ENCODE measurements at regions not wholly inside any gene's neighbourhood (a gene's known extent, or its start where the extent isn't known, plus 50 kb on each side); places are given as distances from the start of the nearest gene placed in this dataset.

DNA sequence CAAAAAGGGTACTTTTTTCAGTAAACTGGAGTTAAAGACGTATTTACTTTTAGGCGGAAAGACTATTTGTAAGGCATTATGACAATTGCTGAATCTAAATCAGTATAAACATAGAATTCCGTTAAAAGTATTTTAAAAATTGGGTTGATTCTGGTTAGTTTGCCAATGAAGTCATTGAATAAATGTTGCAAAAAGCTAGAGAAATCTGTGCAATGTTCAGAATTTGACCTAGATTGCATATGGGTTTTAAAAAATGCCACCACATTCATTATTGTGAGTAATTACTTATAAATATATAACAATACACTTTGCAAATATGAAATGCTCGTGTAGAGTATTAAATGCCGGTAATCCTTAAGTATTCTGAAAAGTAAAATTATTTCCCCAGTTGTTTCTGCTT is 116.5 kb upstream of the EEF1E1 start:
- DNase-seq: no peak

DNA sequence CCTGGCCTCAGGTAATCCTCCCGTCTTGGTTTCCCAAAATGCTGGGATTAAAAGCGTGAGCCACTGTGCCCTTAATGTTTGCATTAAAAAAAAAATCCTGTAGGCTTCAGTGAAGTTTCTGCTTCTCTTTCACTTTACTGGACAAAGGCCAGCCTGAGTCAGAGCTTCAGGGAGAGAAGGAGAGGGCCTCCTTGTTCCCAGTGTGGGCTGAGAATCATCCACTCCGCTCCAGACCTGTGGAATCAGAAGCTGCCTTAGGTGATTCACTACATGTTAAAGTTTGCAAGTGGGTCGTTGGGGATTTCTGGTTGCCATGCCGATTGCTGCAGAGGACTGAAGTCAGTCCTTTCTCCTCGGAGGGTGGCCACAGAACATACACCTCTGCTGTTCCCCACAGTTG is 113.3 kb upstream of the EEF1E1 start:
- DNase-seq: no peak

DNA sequence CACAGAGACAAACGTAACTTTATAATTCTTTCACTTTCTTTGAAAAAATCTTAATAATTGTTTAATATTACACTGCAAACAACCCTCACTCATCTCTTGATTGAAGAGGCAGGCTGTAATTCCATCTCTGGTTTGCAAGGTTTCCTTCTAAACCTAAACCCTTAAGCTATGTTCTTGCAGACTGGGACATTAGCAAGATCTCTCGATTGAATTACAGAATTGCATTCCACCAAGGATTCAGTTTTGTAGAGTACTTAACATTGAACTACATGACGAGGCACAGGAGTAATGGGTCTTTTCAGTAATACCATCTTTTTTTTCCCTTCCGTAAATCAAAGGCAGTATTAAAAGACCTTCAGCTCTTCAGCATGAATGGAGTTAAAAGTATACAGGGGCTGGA is 111.6 kb upstream of the EEF1E1 start:
- DNase-seq: no peak

DNA sequence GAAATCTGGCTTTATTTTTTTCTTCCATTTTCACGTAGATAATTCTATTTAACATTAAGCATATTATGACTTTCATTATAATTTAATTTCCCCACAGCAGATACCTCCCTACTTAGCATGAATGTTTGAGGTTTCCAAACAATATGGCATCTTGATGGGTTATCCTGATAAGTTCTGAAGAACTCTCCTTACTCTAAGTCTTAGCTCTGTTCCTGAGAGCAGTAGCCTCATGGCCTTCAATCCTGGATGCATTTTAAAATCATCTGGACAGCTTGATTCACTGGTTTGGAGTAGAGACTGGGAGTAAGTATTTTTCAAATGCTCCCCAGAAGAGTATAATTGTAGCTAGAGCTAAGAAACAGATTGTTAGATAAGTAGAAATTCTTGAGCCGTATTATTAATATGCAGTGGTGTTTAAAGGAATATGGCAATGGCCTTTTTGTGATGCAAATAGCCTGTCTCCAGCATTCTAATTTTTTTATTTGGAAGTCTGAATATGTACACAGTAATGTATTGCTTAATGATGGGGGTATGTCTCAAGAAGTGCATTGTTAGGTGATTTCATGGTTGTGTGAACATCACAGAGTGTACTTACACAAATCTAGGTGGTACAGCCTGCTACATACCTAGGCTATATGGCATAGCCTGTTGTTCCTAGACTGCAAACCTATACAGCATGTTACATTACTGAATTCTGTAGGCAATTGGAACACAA is 110.5 kb upstream of the EEF1E1 start:
- no peak for DNase-seq

DNA sequence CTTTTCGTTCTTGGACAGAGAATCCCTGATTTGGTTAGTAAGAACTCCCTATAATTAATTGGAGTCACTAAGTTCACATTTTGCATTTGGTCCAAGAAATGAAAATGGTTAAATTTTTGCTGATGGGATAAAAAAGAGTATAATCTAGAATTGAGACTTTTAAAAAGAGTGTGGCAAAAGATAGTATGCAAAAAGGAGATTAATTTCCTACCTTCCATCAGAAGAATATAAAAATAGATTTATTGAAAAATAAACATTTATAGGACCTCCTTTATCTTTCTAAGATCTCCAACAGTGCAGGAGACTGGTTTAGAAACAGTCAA is 105.5 kb upstream of the EEF1E1 start:
- DNase-seq: no peak

DNA sequence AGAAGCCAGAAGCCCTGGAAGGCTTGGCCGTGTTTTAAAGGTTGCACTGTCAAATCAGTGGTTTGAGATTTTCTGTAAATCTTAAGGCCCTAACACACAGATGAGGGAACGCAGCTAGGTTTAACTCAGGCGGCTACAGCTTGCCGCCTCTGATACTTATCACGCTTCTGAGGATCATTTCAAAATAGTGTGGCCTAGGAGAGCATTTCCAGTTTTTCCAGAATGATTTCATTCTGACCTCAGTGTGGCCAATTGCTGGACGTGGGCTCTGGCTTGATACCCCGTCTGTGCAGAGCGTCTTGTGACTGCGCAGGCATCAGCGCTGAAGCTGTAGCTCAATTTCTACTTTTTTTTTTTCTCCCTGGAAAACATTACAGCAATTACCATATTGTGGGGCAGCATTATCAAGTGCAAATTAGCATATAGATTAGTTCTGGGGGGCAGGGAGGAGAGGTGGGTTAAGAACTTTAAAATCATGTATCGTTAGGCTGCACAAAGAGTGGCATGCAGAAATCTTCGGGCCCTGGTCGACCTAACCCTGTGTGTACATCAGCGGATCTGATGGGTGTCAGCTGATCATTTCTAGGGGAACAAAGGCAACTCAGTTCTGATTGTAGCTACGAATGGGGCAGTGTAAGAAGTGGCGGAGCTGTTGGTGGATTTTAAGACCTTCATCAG is 105.0 kb upstream of the EEF1E1 start:
- no peak for DNase-seq

DNA sequence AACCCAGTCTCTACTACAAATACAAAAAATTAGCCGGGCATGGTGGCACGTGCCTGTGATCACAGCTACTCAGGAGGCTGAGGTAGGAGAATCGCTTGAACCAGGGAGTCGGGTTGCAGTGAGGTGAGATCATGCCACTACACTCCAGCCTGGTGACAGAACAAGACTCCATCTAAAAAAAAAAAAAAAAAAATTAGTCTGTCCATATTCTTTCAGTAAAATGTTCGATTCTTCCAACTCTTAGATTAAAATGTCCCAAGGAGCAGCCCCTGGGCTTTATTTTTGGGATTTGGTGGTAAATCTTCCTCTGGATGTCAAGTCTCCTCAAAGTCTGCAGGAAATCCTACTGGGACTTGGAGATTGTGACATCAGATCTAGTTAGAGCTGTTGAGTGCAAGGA is 101.0 kb upstream of the EEF1E1 start:
- no peak for DNase-seq

DNA sequence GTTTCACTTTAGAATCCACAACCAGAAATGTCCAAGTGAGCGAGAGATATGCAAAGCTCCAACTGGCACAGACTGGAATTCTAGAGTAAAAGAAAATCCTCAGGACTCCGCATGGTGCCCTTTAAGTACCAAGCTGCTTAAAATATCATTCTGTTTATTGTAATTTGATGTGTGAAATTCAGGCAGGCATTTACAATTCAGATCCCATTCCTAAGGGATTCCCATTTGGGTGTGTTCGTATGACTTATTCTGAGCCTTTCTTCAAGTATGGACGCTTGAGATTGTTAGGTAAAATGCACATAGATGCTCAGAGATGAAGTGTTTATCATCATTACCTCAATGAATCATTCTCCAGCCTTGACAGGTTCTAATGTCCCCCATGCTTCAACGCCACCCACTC is 99.3 kb upstream of the EEF1E1 start:
- no peak for DNase-seq

DNA sequence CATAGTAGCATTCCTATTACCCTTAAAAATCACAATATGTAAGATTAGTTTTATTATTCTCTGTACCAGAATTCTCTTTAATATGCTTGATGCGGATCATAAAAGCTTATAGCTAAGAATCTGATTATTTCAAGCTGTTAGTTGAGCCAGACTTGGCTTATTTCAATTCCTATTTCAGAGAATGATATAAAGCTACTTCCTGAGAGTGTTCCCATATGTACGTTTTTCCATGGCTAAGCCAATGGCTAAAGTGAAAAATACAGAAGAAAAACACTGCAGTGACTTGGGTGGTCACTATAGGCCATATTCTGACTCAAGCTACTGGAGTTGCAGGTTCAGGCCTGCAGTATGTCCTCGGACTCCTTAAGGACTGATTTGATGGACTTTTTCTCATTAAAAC is 97.9 kb upstream of the EEF1E1 start:
- no peak for DNase-seq

DNA sequence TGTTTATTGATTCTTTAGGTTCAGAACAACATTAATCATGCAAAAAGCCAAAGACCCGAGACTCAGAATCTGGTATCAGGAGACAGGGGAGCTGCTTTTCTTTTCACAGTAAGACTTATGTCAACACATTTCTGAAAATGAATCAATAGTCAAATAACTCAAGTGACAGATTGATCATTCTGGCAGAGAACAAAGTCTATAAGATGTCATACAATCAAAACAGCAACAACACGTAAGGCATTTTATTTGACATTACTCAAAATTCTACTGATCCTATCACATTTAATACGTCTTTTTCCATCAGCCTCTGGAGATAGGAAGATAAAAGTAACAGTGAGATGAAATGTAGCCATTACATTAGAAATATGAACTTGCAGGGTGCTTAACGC is 93.4 kb upstream of the EEF1E1 start:
- no peak for DNase-seq

DNA sequence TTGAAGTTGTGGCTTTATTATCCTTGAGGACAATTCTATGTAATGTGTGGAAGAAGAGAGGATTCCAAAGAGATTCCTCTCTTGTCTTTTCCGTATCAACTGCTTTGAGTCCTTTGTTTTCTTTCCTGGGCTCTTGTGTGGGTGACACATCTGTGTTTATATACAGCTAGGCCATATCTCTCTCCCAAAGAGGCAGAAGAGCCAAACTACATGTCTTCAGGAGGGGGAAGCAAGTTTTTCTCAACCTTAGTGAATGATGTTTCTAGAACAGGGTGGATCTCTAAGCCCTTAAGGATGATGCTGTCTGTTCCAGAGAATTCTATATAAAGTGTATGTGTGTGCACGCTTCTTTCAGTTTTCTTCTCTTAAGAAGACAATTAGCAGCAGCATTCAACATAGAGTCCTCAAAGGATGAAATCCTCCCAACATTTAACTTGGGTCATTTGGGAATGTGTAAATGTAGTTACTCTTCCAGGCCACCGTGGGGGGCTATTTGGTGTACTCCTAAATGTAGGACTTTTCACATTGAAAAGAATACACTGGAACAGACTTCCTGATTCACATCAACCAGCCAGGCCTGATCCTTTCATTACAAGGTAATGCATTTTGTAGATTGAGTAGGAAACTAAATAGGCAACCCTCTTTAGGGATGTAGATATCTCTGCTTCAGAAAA is 92.8 kb upstream of the EEF1E1 start:
- DNase-seq: no peak

DNA sequence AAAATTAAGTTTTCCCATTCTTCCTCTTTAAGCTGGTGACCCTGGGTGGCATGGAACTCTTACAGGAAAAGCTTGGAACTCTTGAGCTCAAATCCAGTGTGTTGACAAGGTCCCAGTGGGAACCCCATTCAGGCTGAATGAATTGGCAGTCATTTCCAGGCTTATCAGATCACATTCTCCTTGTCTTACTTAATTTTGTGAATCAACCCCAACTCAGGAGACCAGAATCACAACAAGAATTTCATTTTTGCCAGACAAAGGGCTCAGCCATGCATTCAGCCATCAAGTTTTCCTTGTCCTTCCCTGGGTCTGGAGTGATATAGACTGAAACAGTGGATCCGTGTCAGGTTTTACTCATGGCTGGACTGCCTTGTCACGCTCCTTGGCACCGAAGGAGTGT is 92.1 kb upstream of the EEF1E1 start:
- no peak for DNase-seq

DNA sequence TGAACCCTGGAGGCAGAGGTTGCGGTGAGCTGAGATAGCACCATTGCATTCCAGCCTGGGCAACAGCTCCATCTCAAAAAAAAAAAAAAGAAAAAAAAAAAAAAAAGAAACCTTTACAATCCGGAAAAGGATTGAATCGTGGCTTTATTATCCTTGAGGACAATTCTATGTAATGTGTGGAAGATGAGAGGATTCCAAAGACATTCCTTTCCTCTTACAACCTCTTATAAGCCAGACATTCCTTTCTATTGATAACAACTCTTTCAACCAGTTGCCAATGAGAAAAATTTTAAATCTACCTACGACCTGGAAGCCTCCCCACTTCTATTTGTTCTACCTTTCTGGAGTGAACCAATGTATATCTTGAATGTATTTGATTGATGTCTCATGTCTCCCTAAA is 91.2 kb upstream of the EEF1E1 start:
- DNase-seq: no peak

DNA sequence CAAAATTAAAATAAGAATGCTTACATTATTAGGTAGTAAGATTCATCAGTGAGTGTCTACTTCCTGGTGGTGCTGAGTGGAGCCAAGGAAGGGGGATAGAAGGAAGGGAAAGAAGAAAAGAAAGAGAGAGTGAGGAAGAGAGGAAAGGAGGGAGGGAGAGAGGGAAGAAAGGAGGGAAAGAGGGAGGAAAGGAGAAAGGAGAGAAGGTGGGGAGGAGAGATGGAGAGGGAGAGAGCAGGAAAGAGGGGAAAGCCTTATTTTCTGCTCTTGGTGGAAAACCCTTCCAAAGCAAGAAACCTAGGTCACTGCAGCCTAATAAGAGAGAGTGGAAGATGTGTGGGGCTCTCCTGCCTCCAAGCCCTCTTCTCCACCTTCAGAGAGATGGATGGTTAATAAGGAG is 90.2 kb upstream of the EEF1E1 start:
- no peak for DNase-seq

DNA sequence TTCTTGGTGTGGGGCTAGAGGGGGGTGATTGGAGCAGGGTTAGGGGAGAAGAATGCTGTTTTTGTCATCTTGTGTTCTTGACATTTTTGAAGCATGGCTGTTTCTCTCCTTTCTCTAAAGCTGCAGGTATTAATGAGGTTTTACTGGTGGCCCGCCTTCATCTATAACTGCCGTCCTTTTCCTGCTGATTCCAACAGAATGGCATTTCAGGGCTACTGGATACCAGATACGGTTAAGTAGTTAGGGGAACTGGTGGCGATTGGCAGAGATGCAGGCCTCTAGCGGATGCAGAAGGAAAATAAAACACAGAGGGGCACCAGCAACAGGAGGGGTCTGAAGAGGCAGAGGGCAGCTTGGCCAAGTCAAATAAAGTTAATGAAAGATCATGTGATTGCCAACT is 89.7 kb upstream of the EEF1E1 start:
- no peak for DNase-seq

DNA sequence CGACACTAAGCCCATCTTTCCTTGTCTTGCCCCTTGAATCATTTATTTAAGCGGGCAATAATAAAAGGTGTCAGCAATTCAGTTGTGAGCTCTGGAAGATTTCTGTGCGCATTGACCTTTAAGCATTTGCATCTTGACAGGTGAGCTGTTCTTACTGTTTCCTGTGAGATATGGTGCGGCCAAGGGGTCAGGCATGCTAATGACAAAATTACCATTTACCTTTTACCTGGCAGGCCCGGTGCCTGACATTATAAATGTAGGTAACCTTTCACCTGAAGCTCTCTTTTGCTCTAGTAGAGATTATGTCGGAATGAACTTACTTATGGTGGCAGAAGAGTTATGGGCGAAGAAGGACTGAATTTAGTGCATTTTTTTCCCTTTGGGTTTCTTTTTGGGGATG is 89.3 kb upstream of the EEF1E1 start:
- DNase-seq: no peak

DNA sequence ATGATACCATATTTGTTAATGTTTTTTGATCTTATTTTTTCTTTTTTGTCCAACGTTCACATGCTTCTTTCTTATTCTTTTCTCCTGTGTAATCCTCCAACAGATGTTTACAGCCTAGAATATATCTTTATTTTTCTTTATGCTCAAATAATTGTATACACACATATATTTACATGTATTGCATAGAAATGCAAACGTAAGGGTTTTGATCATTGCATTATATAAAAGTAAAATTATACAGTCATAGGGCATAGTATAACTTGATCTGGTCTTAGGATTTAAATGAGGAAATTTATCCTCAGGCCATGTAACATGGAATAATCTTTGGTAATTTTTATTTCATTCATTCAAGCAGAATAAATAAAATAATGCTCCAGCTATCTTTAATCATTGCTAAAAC is 84.9 kb upstream of the EEF1E1 start:
- no peak for DNase-seq

DNA sequence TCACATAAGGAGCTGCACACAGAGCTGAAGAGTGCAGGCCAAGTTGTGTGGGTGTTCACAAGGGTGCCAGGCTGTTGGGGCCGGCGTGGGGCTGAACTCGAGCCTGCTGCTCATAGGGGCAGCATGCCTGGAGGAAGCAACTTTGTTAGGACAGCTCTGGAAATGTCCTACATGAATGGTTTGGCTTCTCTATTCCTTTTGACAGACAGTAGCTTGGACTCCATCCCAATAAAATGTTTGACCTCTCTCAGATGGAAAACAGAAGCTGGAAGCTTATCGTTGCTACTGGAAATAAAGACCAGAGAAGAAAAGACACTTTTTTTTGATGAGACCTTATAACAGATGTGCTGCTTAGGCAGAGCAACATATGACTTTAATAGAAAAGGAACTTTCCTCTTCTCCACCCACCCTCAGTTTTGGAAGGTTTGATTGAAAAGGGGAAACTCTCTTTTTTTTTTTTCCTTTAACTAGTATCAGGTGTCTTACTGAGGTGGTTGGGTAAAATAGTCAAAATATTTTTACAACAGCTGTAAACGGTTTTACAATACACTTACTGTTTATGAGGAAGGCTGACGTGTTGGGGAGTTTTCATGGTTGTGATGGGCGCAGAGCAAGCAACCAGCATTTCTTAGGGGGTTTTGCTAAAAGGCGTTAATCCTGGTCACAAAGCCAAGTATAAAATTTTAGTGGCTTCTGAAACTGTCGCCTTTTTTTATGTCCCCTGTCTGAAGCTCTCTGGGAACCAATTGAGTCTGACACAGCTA is 80.7 kb upstream of the EEF1E1 start:
- DNase-seq: no peak

DNA sequence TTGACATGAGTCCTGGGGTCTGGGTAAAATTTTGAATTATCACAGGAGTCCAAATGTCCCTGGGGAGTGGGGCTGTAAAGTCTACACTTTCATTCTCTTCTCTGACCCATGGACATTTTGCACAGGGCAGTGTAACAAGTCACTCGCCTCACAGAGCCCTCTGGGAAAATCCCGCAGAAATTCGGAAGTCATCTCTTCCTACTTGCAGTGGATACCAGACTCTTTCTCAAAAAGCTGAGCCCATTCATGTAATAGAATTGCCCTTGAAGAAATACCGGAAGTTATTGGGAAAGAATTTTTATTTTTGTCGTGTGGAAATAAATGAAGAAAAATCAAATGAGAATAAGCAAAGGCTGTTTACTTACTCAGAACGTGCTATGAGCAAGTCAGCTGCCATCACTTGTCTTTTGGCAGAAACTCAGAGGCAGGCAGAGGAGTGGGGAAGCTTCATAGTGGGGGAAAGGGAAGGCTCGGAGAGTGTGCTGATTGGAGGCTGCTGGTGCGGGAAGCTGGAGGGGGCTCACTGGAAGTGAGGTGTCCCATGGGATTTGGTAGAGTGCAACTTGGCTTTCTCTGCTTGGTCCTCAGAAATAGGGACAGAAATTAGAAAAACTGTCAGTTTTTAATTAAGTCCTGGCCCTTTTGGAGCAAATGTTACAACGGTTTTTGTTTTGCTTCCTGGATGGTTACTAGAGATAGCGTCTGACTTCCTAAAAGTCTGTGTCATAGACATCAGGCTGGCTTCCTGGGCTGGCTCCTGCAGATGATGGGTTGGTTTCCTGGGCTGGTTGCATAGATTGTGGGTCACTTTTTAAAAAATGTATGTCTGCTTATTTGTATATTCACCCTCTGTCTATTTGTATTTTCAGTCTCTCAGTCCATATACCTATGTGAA is 79.8 kb upstream of the EEF1E1 start:
- no peak for DNase-seq

DNA sequence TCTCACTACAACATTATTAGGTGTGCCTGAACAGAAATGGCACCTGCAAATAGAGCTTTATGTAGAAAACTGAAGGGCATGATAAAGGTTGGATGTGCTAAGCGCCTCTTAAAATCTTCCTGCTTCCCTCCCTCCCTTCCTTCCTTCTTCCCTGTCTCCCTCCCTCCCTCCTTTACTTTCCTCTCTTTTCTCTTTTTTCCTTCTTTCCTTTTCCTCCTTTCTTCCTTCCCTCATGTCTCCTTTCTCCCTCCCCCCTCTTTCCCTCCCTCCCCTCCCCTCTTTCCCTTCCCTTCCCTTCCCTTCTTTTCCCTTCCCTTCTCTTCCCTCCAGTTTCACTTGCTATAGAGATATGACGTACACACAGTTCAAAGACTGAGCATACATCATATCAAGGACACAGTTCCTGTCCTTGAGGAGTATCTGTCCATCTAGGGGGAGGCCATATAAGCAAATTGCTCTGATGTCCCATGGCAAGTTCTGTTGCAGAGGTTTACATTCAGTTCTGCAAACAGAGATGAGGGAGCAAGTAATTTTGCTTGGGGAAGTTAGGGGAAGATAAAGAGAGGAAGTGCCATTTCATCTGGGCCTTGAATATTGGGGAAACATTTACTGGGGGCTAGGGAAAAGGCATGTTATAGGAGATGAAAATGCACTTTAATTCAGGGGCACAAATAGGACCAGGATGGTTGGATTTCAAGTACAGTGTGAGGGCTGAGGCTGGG is 79.0 kb upstream of the EEF1E1 start:
- DNase-seq: no peak

Measured in amygdala (tissue), 56 donors.